ENCODE measurements at regions not wholly inside any gene's neighbourhood (a gene's known extent, or its start where the extent isn't known, plus 50 kb on each side); places are given as distances from the start of the nearest gene placed in this dataset.
"Not testable (repeated sequence)": the region's sequence is repeated elsewhere in the genome, so short reads cannot be mapped to it uniquely, and the experiment has no call there.

- H3K27ac Mint-ChIP-seq (ENCODE audit: low read depth): not testable (repeated sequence)
These were observed 264.8 kb downstream of the EFCAB11 start for GRCh38 chr14:89689711-89690110.

GRCh38 chr14:89688507-89689211 lies 265.9 kb downstream of the EFCAB11 start:
- DNase-seq (ENCODE audit: low spot score in 2 of 2) (no peak), ATAC-seq (replicated peaks; ENCODE audit: extremely low read depth, poor library complexity, severe bottlenecking) (no peak)
- H3K36me3 Mint-ChIP-seq (ENCODE audit: insufficient read depth): peaks cover 2% of the 10 kb centered on the region
- no peaks in the 10 kb centered on the region for H3K4me1 Mint-ChIP-seq
- H3K4me3 Mint-ChIP-seq: no peak overlapping the region
- peaks cover 7% of the 10 kb centered on the region for H3K9me3 Mint-ChIP-seq
- H3K27me3 Mint-ChIP-seq: no peaks in the 10 kb centered on the region
- H3K27ac Mint-ChIP-seq (ENCODE audit: low read depth): no peak overlapping the region

More at GRCh38 chr14:89689711-89690110, 264.8 kb downstream of the EFCAB11 start:
- H3K36me3 Mint-ChIP-seq (ENCODE audit: insufficient read depth); DNase-seq (ENCODE audit: low spot score in 2 of 2); ATAC-seq (replicated peaks; ENCODE audit: extremely low read depth, poor library complexity, severe bottlenecking); H3K4me3 Mint-ChIP-seq; H3K9me3 Mint-ChIP-seq; H3K27me3 Mint-ChIP-seq; H3K4me1 Mint-ChIP-seq: not testable (repeated sequence)

- DNase-seq (ENCODE audit: low spot score in 2 of 2); H3K27ac Mint-ChIP-seq (ENCODE audit: low read depth); H3K4me1 Mint-ChIP-seq; H3K36me3 Mint-ChIP-seq (ENCODE audit: insufficient read depth); H3K27me3 Mint-ChIP-seq; H3K9me3 Mint-ChIP-seq; ATAC-seq (replicated peaks; ENCODE audit: extremely low read depth, poor library complexity, severe bottlenecking); H3K4me3 Mint-ChIP-seq: not testable (repeated sequence)
These were observed 267.4 kb downstream of the EFCAB11 start for GRCh38 chr14:89687129-89687528.

GRCh38 chr14:89684139-89684538 lies 267.1 kb upstream of the FOXN3 start:
- Mint-ChIP-seq H3K4me3 (no peak overlapping the region), H3K27ac (ENCODE audit: low read depth) (no peak overlapping the region), H3K4me1 (peaks cover 31% of the 10 kb centered on the region), H3K9me3 (peaks cover 7% of the 10 kb centered on the region), H3K27me3 (no peaks in the 10 kb centered on the region), H3K36me3 (ENCODE audit: insufficient read depth) (peaks cover 2% of the 10 kb centered on the region)
- DNase-seq (ENCODE audit: low spot score in 2 of 2): no peak
- no peak for ATAC-seq (replicated peaks; ENCODE audit: extremely low read depth, poor library complexity, severe bottlenecking)

- Mint-ChIP-seq H3K4me3 (peak overlapping the region; percentile 69), H3K36me3 (ENCODE audit: insufficient read depth) (no peaks in the 10 kb centered on the region), H3K9me3 (no peaks in the 10 kb centered on the region), H3K27ac (ENCODE audit: low read depth) (peak overlapping the region; percentile 87), H3K27me3 (no peaks in the 10 kb centered on the region), H3K4me1 (peaks cover 31% of the 10 kb centered on the region)
- no peak for DNase-seq (ENCODE audit: low spot score in 2 of 2)
- peak; percentile 70 for ATAC-seq (replicated peaks; ENCODE audit: extremely low read depth, poor library complexity, severe bottlenecking)
These were observed 264.3 kb upstream of the FOXN3 start for GRCh38 chr14:89681086-89682018.

GRCh38 chr14:89680156-89680555 lies 263.1 kb upstream of the FOXN3 start:
- Mint-ChIP-seq H3K4me1 (peaks cover 31% of the 10 kb centered on the region), H3K27me3 (no peaks in the 10 kb centered on the region), H3K4me3 (no peak overlapping the region), H3K36me3 (ENCODE audit: insufficient read depth) (no peaks in the 10 kb centered on the region), H3K9me3 (no peaks in the 10 kb centered on the region), H3K27ac (ENCODE audit: low read depth) (peak overlapping the region; percentile 87)
- DNase-seq (ENCODE audit: low spot score in 2 of 2) (no peak), ATAC-seq (replicated peaks; ENCODE audit: extremely low read depth, poor library complexity, severe bottlenecking) (no peak)

GRCh38 chr14:89678768-89679167 lies 261.7 kb upstream of the FOXN3 start:
- no peaks in the 10 kb centered on the region for H3K9me3 Mint-ChIP-seq
- DNase-seq (ENCODE audit: low spot score in 2 of 2) (no peak), ATAC-seq (replicated peaks; ENCODE audit: extremely low read depth, poor library complexity, severe bottlenecking) (no peak)
- H3K4me1 Mint-ChIP-seq: peaks cover 31% of the 10 kb centered on the region
- no peak overlapping the region for H3K4me3 Mint-ChIP-seq
- no peaks in the 10 kb centered on the region for H3K36me3 Mint-ChIP-seq (ENCODE audit: insufficient read depth)
- H3K27ac Mint-ChIP-seq (ENCODE audit: low read depth): no peak overlapping the region
- no peaks in the 10 kb centered on the region for H3K27me3 Mint-ChIP-seq

- ATAC-seq (replicated peaks; ENCODE audit: extremely low read depth, poor library complexity, severe bottlenecking): no peak
- Mint-ChIP-seq H3K27me3 (no peaks in the 10 kb centered on the region), H3K36me3 (ENCODE audit: insufficient read depth) (no peaks in the 10 kb centered on the region), H3K4me1 (peaks cover 16% of the 10 kb centered on the region), H3K27ac (ENCODE audit: low read depth) (no peak overlapping the region), H3K4me3 (no peak overlapping the region), H3K9me3 (no peaks in the 10 kb centered on the region)
- no peak for DNase-seq (ENCODE audit: low spot score in 2 of 2)
These were observed 258.6 kb upstream of the FOXN3 start for GRCh38 chr14:89675590-89675989.

GRCh38 chr14:89674936-89675335 lies 257.9 kb upstream of the FOXN3 start:
- no peak for ATAC-seq (replicated peaks; ENCODE audit: extremely low read depth, poor library complexity, severe bottlenecking)
- Mint-ChIP-seq H3K9me3 (no peaks in the 10 kb centered on the region), H3K27ac (ENCODE audit: low read depth) (no peak overlapping the region), H3K27me3 (no peaks in the 10 kb centered on the region), H3K36me3 (ENCODE audit: insufficient read depth) (no peaks in the 10 kb centered on the region), H3K4me1 (peaks cover 11% of the 10 kb centered on the region), H3K4me3 (no peak overlapping the region)
- DNase-seq (ENCODE audit: low spot score in 2 of 2): no peak

GRCh38 chr14:89674240-89674639 lies 257.2 kb upstream of the FOXN3 start:
- no peaks in the 10 kb centered on the region for H3K9me3 Mint-ChIP-seq

GRCh38 chr14:89673512-89674225 lies 256.6 kb upstream of the FOXN3 start:
- no peak for ATAC-seq (replicated peaks; ENCODE audit: extremely low read depth, poor library complexity, severe bottlenecking)
- Mint-ChIP-seq H3K27me3 (no peaks in the 10 kb centered on the region), H3K9me3 (no peaks in the 10 kb centered on the region), H3K4me1 (peaks cover 19% of the 10 kb centered on the region), H3K4me3 (no peak overlapping the region), H3K27ac (ENCODE audit: low read depth) (no peak overlapping the region), H3K36me3 (ENCODE audit: insufficient read depth) (no peaks in the 10 kb centered on the region)
- no peak for DNase-seq (ENCODE audit: low spot score in 2 of 2)

More at GRCh38 chr14:89674240-89674639, 257.2 kb upstream of the FOXN3 start:
- Mint-ChIP-seq H3K4me3 (no peak overlapping the region), H3K4me1 (peaks cover 14% of the 10 kb centered on the region), H3K36me3 (ENCODE audit: insufficient read depth) (no peaks in the 10 kb centered on the region), H3K27me3 (no peaks in the 10 kb centered on the region), H3K27ac (ENCODE audit: low read depth) (no peak overlapping the region)
- no peak for DNase-seq (ENCODE audit: low spot score in 2 of 2)
- ATAC-seq (replicated peaks; ENCODE audit: extremely low read depth, poor library complexity, severe bottlenecking): no peak

- Mint-ChIP-seq H3K4me1 (peaks cover 19% of the 10 kb centered on the region), H3K9me3 (no peaks in the 10 kb centered on the region), H3K4me3 (no peak overlapping the region), H3K36me3 (ENCODE audit: insufficient read depth) (no peaks in the 10 kb centered on the region), H3K27me3 (no peaks in the 10 kb centered on the region), H3K27ac (ENCODE audit: low read depth) (no peak overlapping the region)
- no peak for DNase-seq (ENCODE audit: low spot score in 2 of 2)
- no peak for ATAC-seq (replicated peaks; ENCODE audit: extremely low read depth, poor library complexity, severe bottlenecking)
These were observed 255.8 kb upstream of the FOXN3 start for GRCh38 chr14:89672636-89673511.
